ENCODE measurements at regions not wholly inside any gene's neighbourhood (a gene's known extent, or its start where the extent isn't known, plus 50 kb on each side); places are given as distances from the start of the nearest gene placed in this dataset.

DNA sequence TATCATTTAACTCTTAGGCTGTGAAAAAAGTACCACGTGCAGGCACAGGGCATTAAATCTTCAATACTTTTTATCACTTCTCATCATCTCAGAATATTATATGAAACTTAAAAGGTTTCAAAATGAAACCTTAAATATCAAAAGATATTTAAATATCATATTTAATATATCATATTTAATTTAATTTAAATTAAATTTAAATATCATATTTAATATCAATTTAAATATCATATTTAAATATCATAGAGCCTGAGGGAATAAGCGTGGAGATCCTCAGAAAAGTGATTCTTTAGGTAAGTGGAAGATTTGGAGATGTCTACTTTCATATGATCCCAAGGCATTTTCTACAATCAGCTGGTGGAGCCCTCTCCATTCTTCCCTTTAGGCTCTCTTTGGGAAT lies 716.6 kb downstream of the OTOL1 start:
- Histone ChIP-seq H3K4me3 (ENCODE audit: low read length) (no peak overlapping the region), H3K9me3 (ENCODE audit: control insufficient read depth, low read depth, low read length) (no peaks in the 10 kb centered on the region), H3K9ac (ENCODE audit: low read length) (no peak overlapping the region), H3K27me3 (ENCODE audit: control insufficient read depth, insufficient read depth, low read length) (no peaks in the 10 kb centered on the region), H3K36me3 (ENCODE audit: control insufficient read depth, low read depth, low read length) (no peaks in the 10 kb centered on the region), H3K27ac (ENCODE audit: low read length) (no peak overlapping the region), H3K4me1 (ENCODE audit: control insufficient read depth, low read depth, low read length) (no peaks in the 10 kb centered on the region)

DNA sequence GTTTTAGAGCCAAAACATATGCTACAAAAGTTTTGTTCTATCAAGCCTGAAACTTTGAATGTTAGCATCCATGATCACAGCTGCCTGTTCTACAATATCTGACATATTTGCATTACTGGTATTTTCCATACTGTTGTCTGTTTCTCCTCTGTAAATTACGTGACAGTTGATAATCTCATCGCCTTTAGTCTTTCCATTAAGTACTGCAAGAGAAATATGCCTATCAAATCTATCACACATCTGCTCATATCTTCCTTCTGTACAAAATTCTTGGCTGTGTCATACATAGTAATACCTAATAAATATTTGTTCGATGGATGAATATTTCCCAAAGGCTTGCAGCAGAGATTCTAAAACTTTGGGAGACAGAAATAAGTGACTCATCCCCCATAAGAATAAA lies 717.3 kb downstream of the OTOL1 start:
- H3K27ac ChIP-seq (ENCODE audit: low read length), result no peak overlapping the region
- no peak overlapping the region for H3K9ac ChIP-seq (ENCODE audit: low read length)
- no peaks in the 10 kb centered on the region for H3K27me3 ChIP-seq (ENCODE audit: control insufficient read depth, insufficient read depth, low read length)
- no peaks in the 10 kb centered on the region for H3K36me3 ChIP-seq (ENCODE audit: control insufficient read depth, low read depth, low read length)
- no peak overlapping the region for H3K4me3 ChIP-seq (ENCODE audit: low read length)
- H3K9me3 ChIP-seq (ENCODE audit: control insufficient read depth, low read depth, low read length), result no peaks in the 10 kb centered on the region
- no peaks in the 10 kb centered on the region for H3K4me1 ChIP-seq (ENCODE audit: control insufficient read depth, low read depth, low read length)

DNA sequence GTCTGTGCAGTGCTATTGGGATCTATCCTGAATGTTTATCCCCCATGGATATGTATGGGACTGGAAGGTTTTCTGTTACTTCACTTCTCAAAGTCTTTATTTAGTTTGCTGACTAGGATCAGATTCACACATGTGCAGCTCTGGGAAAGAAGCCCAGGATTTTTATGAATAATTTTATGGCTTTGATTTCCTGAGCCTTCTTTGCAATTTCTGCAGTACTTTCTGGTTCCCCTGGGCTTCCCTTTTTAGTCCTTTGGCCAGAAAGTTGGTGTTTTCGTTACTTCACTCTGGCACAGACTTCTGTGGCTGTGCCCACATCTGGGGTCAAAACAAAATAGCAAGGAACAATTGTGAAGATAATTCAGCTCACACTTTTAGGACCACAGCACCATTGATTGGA lies 721.0 kb downstream of the OTOL1 start:
- H3K9ac ChIP-seq (ENCODE audit: low read length), result no peak overlapping the region
- H3K36me3 ChIP-seq (ENCODE audit: control insufficient read depth, low read depth, low read length), result no peaks in the 10 kb centered on the region
- no peaks in the 10 kb centered on the region for H3K9me3 ChIP-seq (ENCODE audit: control insufficient read depth, low read depth, low read length)
- H3K27ac ChIP-seq (ENCODE audit: low read length), result no peak overlapping the region
- H3K4me1 ChIP-seq (ENCODE audit: control insufficient read depth, low read depth, low read length), result no peaks in the 10 kb centered on the region
- no peaks in the 10 kb centered on the region for H3K27me3 ChIP-seq (ENCODE audit: control insufficient read depth, insufficient read depth, low read length)
- H3K4me3 ChIP-seq (ENCODE audit: low read length), result no peak overlapping the region

DNA sequence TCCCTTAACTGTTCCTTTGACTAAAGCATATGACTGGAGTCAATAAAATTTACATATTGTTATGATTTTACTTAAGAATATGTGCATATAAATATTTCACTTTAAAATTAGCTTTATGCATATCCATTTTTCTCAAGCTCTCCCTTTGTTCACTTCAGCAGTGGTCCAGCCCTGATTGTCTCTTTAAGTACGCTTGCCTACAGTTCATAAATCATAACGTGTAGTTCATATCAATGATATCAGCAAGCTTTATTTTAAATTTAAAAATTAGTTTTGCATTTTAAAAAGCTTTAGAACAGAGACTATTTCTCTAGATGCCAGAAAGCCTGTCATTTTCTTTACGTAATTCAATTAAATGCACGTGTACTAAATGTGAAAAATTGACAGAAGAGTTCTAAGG lies 721.9 kb downstream of the OTOL1 start:
- no peak overlapping the region for H3K9ac ChIP-seq (ENCODE audit: low read length)
- H3K4me3 ChIP-seq (ENCODE audit: low read length), result no peak overlapping the region
- H3K9me3 ChIP-seq (ENCODE audit: control insufficient read depth, low read depth, low read length), result no peaks in the 10 kb centered on the region
- H3K4me1 ChIP-seq (ENCODE audit: control insufficient read depth, low read depth, low read length), result no peaks in the 10 kb centered on the region
- no peaks in the 10 kb centered on the region for H3K36me3 ChIP-seq (ENCODE audit: control insufficient read depth, low read depth, low read length)
- H3K27ac ChIP-seq (ENCODE audit: low read length), result no peak overlapping the region
- no peaks in the 10 kb centered on the region for H3K27me3 ChIP-seq (ENCODE audit: control insufficient read depth, insufficient read depth, low read length)

DNA sequence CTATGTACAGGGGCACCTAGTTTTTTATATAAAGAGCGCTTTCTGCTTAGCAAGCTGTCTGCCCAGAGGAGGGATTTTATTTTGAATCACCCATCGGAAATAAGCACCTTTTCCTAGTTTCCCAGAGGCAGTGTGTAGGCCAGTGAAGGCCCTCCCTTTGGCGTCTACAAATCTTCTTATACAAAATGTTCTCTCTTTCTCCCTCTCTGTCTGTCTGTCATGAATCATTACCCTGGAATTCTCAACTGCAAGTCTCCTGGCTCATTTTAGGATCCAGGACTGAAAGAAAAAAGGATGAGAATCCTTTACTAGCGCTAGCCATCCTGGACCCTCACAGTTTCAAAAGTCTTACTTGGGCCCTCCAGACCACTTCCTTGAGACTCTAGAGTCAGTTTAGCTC lies 728.1 kb downstream of the OTOL1 start:
- Histone ChIP-seq H3K9me3 (ENCODE audit: control insufficient read depth, low read depth, low read length) (no peaks in the 10 kb centered on the region), H3K27me3 (ENCODE audit: control insufficient read depth, insufficient read depth, low read length) (no peaks in the 10 kb centered on the region), H3K27ac (ENCODE audit: low read length) (no peak overlapping the region), H3K4me3 (ENCODE audit: low read length) (no peak overlapping the region), H3K9ac (ENCODE audit: low read length) (no peak overlapping the region), H3K4me1 (ENCODE audit: control insufficient read depth, low read depth, low read length) (no peaks in the 10 kb centered on the region), H3K36me3 (ENCODE audit: control insufficient read depth, low read depth, low read length) (no peaks in the 10 kb centered on the region)

DNA sequence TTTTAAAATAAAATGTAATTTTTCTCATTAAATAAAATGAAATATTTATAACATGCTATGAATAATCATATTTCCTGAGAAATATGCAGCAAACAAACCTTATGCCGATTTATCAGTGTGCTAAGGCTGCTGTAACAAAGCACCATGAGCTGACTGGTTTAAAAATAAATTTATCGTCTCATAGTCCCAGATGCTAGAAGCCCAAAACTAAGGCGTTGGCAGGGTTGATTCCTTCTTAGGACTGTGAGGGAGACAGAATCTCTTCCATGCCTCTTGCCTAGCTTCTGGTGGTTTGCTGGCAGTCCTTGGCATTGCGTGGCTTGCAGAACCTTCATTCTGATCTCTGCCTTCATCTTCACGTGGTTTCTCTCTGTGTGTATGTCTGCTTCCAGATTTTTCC lies 740.3 kb downstream of the OTOL1 start:
- Histone ChIP-seq H3K27me3 (ENCODE audit: control insufficient read depth, insufficient read depth, low read length) (no peaks in the 10 kb centered on the region), H3K36me3 (ENCODE audit: control insufficient read depth, low read depth, low read length) (no peaks in the 10 kb centered on the region), H3K9me3 (ENCODE audit: control insufficient read depth, low read depth, low read length) (no peaks in the 10 kb centered on the region), H3K4me3 (ENCODE audit: low read length) (no peak overlapping the region), H3K9ac (ENCODE audit: low read length) (no peak overlapping the region), H3K27ac (ENCODE audit: low read length) (no peak overlapping the region), H3K4me1 (ENCODE audit: control insufficient read depth, low read depth, low read length) (no peaks in the 10 kb centered on the region)

DNA sequence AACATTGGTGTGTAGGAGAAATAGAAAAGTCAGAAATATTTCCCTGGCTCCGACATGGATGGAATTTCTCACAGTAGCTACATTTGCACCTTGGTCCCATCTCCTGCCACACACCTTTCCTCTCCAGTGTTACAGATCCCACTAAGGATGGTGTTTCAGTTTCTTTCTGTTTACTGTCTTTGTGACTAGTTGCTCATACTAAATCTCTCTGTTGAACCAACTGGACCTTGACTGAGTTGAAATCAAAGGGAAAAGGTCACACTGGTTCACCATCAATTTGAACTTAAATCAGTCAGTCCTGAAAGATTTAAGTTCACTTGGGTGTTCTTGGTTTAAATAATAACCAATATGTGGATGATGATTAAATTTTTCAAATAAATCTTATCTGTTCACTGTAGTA lies 754.2 kb downstream of the OTOL1 start:
- Histone ChIP-seq H3K9ac (ENCODE audit: low read length) (no peak overlapping the region), H3K4me1 (ENCODE audit: control insufficient read depth, low read depth, low read length) (no peaks in the 10 kb centered on the region), H3K4me3 (ENCODE audit: low read length) (no peak overlapping the region)

DNA sequence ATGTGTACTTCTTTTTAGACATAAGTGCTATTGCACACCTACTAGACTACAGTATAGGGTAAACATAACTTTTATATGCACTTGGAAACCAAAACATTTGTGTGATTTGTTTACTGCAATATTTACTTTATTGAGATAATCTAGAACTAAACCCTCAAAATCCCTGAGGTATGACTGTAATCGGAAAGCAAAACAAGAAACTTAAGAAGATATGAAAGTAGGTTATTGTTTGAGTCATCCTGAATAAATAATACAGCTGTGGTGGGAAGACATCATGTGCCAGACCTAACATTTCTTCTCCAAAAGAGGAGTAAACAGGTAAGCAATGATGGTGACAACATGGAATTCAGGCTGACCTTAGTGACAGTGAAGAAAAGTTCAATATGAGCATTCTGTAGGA lies 765.5 kb downstream of the OTOL1 start:
- Histone ChIP-seq H3K36me3 (ENCODE audit: control insufficient read depth, low read depth, low read length) (no peaks in the 10 kb centered on the region), H3K4me1 (ENCODE audit: control insufficient read depth, low read depth, low read length) (no peaks in the 10 kb centered on the region), H3K9me3 (ENCODE audit: control insufficient read depth, low read depth, low read length) (no peaks in the 10 kb centered on the region), H3K27ac (ENCODE audit: low read length) (no peak overlapping the region), H3K9ac (ENCODE audit: low read length) (no peak overlapping the region), H3K4me3 (ENCODE audit: low read length) (no peak overlapping the region), H3K27me3 (ENCODE audit: control insufficient read depth, insufficient read depth, low read length) (no peaks in the 10 kb centered on the region)

More for the DNA sequence above, 754.2 kb downstream of the OTOL1 start:
- no peaks in the 10 kb centered on the region for H3K9me3 ChIP-seq (ENCODE audit: control insufficient read depth, low read depth, low read length)
- no peaks in the 10 kb centered on the region for H3K36me3 ChIP-seq (ENCODE audit: control insufficient read depth, low read depth, low read length)
- no peaks in the 10 kb centered on the region for H3K27me3 ChIP-seq (ENCODE audit: control insufficient read depth, insufficient read depth, low read length)
- H3K27ac ChIP-seq (ENCODE audit: low read length), result no peak overlapping the region

DNA sequence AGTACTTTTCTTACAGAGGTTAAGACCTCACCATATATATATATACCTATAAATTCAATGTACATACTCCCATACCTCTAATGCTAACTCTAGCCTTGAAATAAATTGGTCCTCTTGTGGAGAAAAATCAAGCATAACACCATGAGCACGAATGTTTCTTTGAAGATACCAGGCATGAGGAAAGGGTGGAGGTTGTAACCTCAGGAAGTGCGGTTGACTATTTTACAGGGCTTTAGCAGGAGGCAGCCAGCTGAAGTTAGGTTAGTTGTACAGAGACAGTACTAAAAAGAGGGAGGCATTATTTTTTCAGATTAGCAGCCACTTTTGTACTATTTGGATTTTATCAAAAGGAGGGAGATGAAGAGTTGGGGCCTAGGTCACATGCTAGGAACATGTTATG lies 767.0 kb downstream of the OTOL1 start:
- H3K9me3 ChIP-seq (ENCODE audit: control insufficient read depth, low read depth, low read length), result no peaks in the 10 kb centered on the region
- no peaks in the 10 kb centered on the region for H3K4me1 ChIP-seq (ENCODE audit: control insufficient read depth, low read depth, low read length)
- H3K36me3 ChIP-seq (ENCODE audit: control insufficient read depth, low read depth, low read length), result no peaks in the 10 kb centered on the region
- H3K4me3 ChIP-seq (ENCODE audit: low read length), result no peak overlapping the region
- H3K27ac ChIP-seq (ENCODE audit: low read length), result no peak overlapping the region
- H3K9ac ChIP-seq (ENCODE audit: low read length), result no peak overlapping the region
- no peaks in the 10 kb centered on the region for H3K27me3 ChIP-seq (ENCODE audit: control insufficient read depth, insufficient read depth, low read length)

DNA sequence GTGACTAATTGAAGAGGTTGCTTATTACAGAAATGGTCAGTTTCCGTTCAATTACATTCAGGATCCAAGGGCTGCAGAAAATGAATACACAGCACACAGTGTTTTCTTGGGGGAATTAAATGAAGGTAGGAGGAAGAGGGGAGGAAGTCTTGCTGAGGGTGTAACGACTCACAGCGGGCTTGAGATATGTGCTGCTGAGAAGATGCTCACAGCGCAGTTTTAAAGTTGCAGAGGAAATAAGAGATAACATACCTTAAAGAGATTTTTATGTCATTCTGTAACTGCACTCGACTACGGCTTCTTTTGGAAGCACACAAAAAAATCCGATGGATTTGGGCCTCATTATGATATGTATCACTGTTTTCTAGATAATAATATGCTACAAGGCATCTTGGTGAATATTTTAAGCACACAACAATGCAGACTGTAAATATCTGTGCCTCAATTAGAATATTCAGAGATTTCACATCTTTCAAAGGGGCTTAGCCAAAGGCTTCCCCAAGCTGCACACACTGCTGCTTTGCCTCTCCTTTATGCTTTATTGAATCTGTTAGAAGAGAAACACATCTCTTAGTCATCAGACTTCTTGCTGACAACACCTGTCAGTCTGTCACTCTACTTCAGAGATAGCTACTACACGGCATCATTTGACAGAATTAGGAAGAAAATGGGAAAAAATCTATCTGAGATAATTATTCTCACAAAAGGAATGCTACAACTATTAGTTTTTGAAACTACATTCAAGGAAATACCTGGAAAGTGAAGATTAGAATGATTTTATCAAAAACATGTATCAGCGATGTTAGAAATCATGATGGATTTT lies 773.2 kb downstream of the OTOL1 start:
- Histone ChIP-seq H3K27me3 (ENCODE audit: control insufficient read depth, insufficient read depth, low read length) (no peaks in the 10 kb centered on the region), H3K9me3 (ENCODE audit: control insufficient read depth, low read depth, low read length) (no peaks in the 10 kb centered on the region), H3K36me3 (ENCODE audit: control insufficient read depth, low read depth, low read length) (no peaks in the 10 kb centered on the region), H3K9ac (ENCODE audit: low read length) (no peak overlapping the region), H3K4me3 (ENCODE audit: low read length) (no peak overlapping the region), H3K27ac (ENCODE audit: low read length) (no peak overlapping the region), H3K4me1 (ENCODE audit: control insufficient read depth, low read depth, low read length) (peaks cover 4% of the 10 kb centered on the region)

DNA sequence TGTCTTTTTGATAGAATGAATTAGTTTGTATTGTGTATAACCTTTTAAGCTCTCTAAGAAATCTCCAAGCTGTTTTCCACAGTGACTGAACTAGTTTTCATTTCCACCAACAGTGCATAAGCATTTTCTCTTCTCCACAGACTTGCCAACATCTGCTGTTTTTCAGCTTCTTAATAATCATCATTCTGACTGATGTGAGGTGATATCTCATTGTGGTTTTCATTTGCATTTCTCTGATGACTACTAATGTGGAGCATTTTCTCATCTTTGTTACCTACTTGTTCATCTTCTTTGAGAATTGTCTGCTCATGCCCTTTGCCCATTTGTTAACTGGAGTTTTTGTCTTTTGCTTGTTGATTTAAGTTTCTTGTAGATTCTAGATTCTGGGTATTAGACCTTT lies 777.5 kb downstream of the OTOL1 start:
- no peaks in the 10 kb centered on the region for H3K36me3 ChIP-seq (ENCODE audit: control insufficient read depth, low read depth, low read length)
- no peak overlapping the region for H3K4me3 ChIP-seq (ENCODE audit: low read length)
- H3K27ac ChIP-seq (ENCODE audit: low read length), result no peak overlapping the region
- H3K4me1 ChIP-seq (ENCODE audit: control insufficient read depth, low read depth, low read length), result peaks cover 4% of the 10 kb centered on the region
- H3K9ac ChIP-seq (ENCODE audit: low read length), result no peak overlapping the region
- no peaks in the 10 kb centered on the region for H3K27me3 ChIP-seq (ENCODE audit: control insufficient read depth, insufficient read depth, low read length)
- no peaks in the 10 kb centered on the region for H3K9me3 ChIP-seq (ENCODE audit: control insufficient read depth, low read depth, low read length)

DNA sequence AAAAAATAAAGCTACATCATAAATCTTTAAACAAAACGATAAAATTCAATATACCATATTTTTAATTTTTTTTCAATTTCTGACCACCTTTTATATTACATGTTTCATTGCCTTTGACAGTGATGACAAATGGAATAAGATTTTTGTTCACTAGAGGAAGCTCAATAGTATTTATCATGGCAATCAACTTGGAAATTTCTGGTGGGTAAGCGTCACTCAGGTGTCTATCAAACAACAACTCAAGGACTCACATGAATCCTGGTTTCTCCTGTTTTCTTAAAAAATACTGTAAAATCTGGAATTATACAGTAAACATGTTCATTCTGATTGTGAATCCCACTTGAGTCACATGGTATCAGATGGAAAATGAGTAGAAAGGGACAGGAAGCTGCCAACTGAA lies 782.2 kb downstream of the OTOL1 start:
- H3K27ac ChIP-seq (ENCODE audit: low read length), result no peak overlapping the region
- no peaks in the 10 kb centered on the region for H3K36me3 ChIP-seq (ENCODE audit: control insufficient read depth, low read depth, low read length)
- H3K4me1 ChIP-seq (ENCODE audit: control insufficient read depth, low read depth, low read length), result no peaks in the 10 kb centered on the region
- H3K27me3 ChIP-seq (ENCODE audit: control insufficient read depth, insufficient read depth, low read length), result no peaks in the 10 kb centered on the region
- H3K4me3 ChIP-seq (ENCODE audit: low read length), result no peak overlapping the region
- no peaks in the 10 kb centered on the region for H3K9me3 ChIP-seq (ENCODE audit: control insufficient read depth, low read depth, low read length)
- no peak overlapping the region for H3K9ac ChIP-seq (ENCODE audit: low read length)

Measured in iPS-18a (cell line).